Adrenal gland (tissue), 5 donors: ENCODE measurements at regions not wholly inside any gene's neighbourhood (a gene's known extent, or its start where the extent isn't known, plus 50 kb on each side); places are given as distances from the start of the nearest gene placed in this dataset.

ENCODE experiments used
- CTCF ChIP-seq, 6 experiments: fragments of 450-650 bp in 4 of 6; fragments of 200-600 bp in 2 of 6; sonication (generic) in 1 of 6; IDR thresholded peaks; 1 replicate in 5 of 6; 2 replicates in 1 of 6; pipeline versions ENCODE4 v1.5.1 to v1.8.0; 2016 to 2021; ENCODE audit warnings: antibody characterized with exemption in 6 of 6, mild to moderate bottlenecking in 2 of 6, moderate library complexity in 1 of 6
- POLR2A ChIP-seq, 2 donors: fragments of 450-650 bp; IDR thresholded peaks; one replicate each; pipeline ENCODE4 v1.6.1; 2017; ENCODE audit warnings: antibody characterized with exemption in 2 of 2, mild to moderate bottlenecking in 2 of 2, moderate library complexity in 1 of 2
- donor health status: DM: no; HTN: no; CAD: no.

- TF ChIP-seq CTCF (IDR thresholded peaks at IDR 0.05) = no peak
- TF ChIP-seq POLR2A (IDR thresholded peaks at IDR 0.05) = no peak
Measured at GRCh38 chr3:194767446-194768207, 81.9 kb downstream of the FAM43A start.
